ENCODE measurements at regions not wholly inside any gene's neighbourhood (a gene's known extent, or its start where the extent isn't known, plus 50 kb on each side); places are given as distances from the start of the nearest gene placed in this dataset.

- TF ChIP-seq POLR2A (IDR thresholded peaks at IDR 0.05), result no peak
- no peak for TF ChIP-seq CTCF (IDR thresholded peaks at IDR 0.05)
Measured at GRCh38 chr1:118503752-118504151, 318.7 kb upstream of the SPAG17 start.

All from esophagus squamous epithelium (tissue), 4 donors.